ENCODE measurements at regions not wholly inside any gene's neighbourhood (a gene's known extent, or its start where the extent isn't known, plus 50 kb on each side); places are given as distances from the start of the nearest gene placed in this dataset.

GRCh38 chr5:77943851-77944250 lies 167.7 kb upstream of the TBCA start:
- TF ChIP-seq BHLHE40 (IDR thresholded peaks at IDR 0.05; ENCODE audit: low read depth, low read length): no peak
- TF ChIP-seq POLR2A (IDR thresholded peaks at IDR 0.05; ENCODE audit: low read depth, low read length): no peak
- no peak for TF ChIP-seq MAZ (IDR thresholded peaks at IDR 0.05; ENCODE audit: borderline replicate concordance, low read depth, low read length)
- TF ChIP-seq CTCF (conservative IDR thresholded peaks at IDR 0.05; ENCODE audit: low read depth, low read length): no peak
- TF ChIP-seq RFX5 (IDR thresholded peaks at IDR 0.05; ENCODE audit: low read depth, low read length): no peak
- no peak for TF ChIP-seq CHD1 (IDR thresholded peaks at IDR 0.05; ENCODE audit: low read depth, low read length)
- no peak for TF ChIP-seq MXI1 (IDR thresholded peaks at IDR 0.05; ENCODE audit: borderline replicate concordance, low read depth, low read length)
- TF ChIP-seq FOS (IDR thresholded peaks at IDR 0.05; ENCODE audit: low read depth, low read length): no peak
- TF ChIP-seq RCOR1 (IDR thresholded peaks at IDR 0.05; ENCODE audit: insufficient replicate concordance, low read length): no peak
- no peak for TF ChIP-seq CEBPB (IDR thresholded peaks at IDR 0.05; ENCODE audit: low read depth, low read length)
- no peak for TF ChIP-seq SMC3 (IDR thresholded peaks at IDR 0.05; ENCODE audit: low read depth, low read length)
- no peak for TF ChIP-seq USF2 (IDR thresholded peaks at IDR 0.05; ENCODE audit: low read depth, low read length)
- TF ChIP-seq RAD21 (IDR thresholded peaks at IDR 0.05; ENCODE audit: low read length): no peak
- TF ChIP-seq NFE2L2 (IDR thresholded peaks at IDR 0.05; ENCODE audit: low read depth, low read length): no peak
- no peak for TF ChIP-seq ELK1 (IDR thresholded peaks at IDR 0.05; ENCODE audit: borderline replicate concordance, low read depth, low read length)
- TF ChIP-seq MAFK (IDR thresholded peaks at IDR 0.05; ENCODE audit: low read depth, low read length): no peak
- H3K4me3 ChIP-seq (ENCODE audit: insufficient read depth, low read depth, low read length): no peak overlapping the region
- DNase-seq (no peak), ATAC-seq (ENCODE audit: low read depth) (no peak)
- no peaks in the 10 kb centered on the region for H3K4me1 ChIP-seq (ENCODE audit: control insufficient read depth, insufficient read depth, low read length)
- POLR2A ChIA-PET (ENCODE audit: unreplicated experiment): no interaction called here
- H3K23ac ChIP-seq (ENCODE audit: low read depth, low read length): no peak overlapping the region
- no peak overlapping the region for H3K18ac ChIP-seq (ENCODE audit: low read depth, low read length)
- H3K4me2 ChIP-seq (ENCODE audit: low read depth, low read length): no peak overlapping the region
- dilution Hi-C loops (cut with HindIII; ENCODE audit: low sequenced_read_pairs, unreplicated experiment): no loop called here
- no peak overlapping the region for H4K5ac ChIP-seq (ENCODE audit: low read depth, low read length)
- H2AFZ ChIP-seq (replicated peaks; ENCODE audit: low read length, poor library complexity): no peak overlapping the region
- BruUV-seq (replicated peaks): no TSS peak
- H3K9me3 ChIP-seq (ENCODE audit: control insufficient read depth, insufficient read depth, low read length): no peaks in the 10 kb centered on the region
- H4K8ac ChIP-seq (ENCODE audit: low read depth in 2 of 2, low read length in 2 of 2): no peak overlapping the region
- H3K9ac ChIP-seq (ENCODE audit: low read depth, low read length): no peak overlapping the region
- H4K20me1 ChIP-seq (ENCODE audit: insufficient read depth, low read length): no peaks in the 10 kb centered on the region
- CTCF ChIA-PET: interaction anchor here (1.4 kb wide), 1 partner anchor 14 kb away, joined by 3 read pairs; no protein-coding TSS in a partner anchor
- no CpG with 5 or more reads among the region's 2 CpGs for WGBS, 2 experiments (ENCODE audit: extremely low coverage in 2 of 2, insufficient read length in 1 of 2)
- no peak overlapping the region for H2BK15ac ChIP-seq (ENCODE audit: low read depth, low read length)
- no peaks in the 10 kb centered on the region for H3K36me3 ChIP-seq (ENCODE audit: control insufficient read depth, insufficient read depth, low read length)
- H2AK5ac ChIP-seq (ENCODE audit: low read depth, low read length): no peak overlapping the region
- H3K4ac ChIP-seq (ENCODE audit: low read depth, low read length): no peak overlapping the region
- H2BK20ac ChIP-seq (ENCODE audit: low read depth, low read length): no peak overlapping the region
- H4K91ac ChIP-seq (ENCODE audit: insufficient read depth, low read depth, low read length): no peak overlapping the region
- H3K27ac ChIP-seq (ENCODE audit: insufficient read depth, low read length): no peak overlapping the region
- no peaks in the 10 kb centered on the region for H3K79me1 ChIP-seq (ENCODE audit: low read depth in 1 of 2, low read length in 2 of 2)
- no peak overlapping the region for H3K56ac ChIP-seq (ENCODE audit: extremely low read depth, insufficient read depth, low read length)
- intact Hi-C loops (cut with micrococcal nuclease): no loop called here
- no peak overlapping the region for H3K14ac ChIP-seq (replicated peaks; ENCODE audit: low read depth, low read length)
- no peaks in the 10 kb centered on the region for H3K9me1 ChIP-seq (ENCODE audit: insufficient read depth, low read length)
- H3K27me3 ChIP-seq (ENCODE audit: control insufficient read depth, insufficient read depth, low read length): peaks cover 14% of the 10 kb centered on the region
- no peak overlapping the region for H2AK9ac ChIP-seq (replicated peaks; ENCODE audit: low read depth, low read length, poor library complexity)
- H2BK120ac ChIP-seq (ENCODE audit: low read depth, low read length): no peak overlapping the region
- H2BK5ac ChIP-seq (ENCODE audit: low read depth, low read length, poor library complexity, severe bottlenecking): no peak overlapping the region
- in situ Hi-C loops (cut with MboI; ENCODE audit: low sequenced_read_pairs): no loop called here

Data from IMR-90 (cell line).